ENCODE measurements at regions not wholly inside any gene's neighbourhood (a gene's known extent, or its start where the extent isn't known, plus 50 kb on each side); places are given as distances from the start of the nearest gene placed in this dataset.

DNA sequence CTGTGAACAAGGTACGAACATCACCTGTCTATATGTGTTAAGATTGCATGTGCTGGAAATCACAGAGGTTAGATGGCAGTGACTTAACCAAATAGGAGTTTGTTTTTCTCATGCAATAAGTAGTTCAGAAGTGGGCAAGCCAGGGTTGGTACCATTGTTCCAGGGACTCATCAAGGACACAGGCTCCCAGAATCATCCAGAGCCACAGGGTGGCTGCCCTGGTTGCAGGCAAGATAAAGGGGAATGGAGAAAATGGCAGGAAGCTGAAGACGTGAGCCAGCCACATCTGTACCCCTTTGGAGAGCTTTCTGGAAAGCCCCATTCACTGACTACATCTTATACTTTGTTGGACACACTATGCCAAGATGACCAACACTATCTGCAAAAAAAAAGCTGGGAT, 126.0 kb upstream of the IL12B start:
- TF ChIP-seq POLR2A (IDR thresholded peaks at IDR 0.05; ENCODE audit: low read length) (no peak), GATA1 (IDR thresholded peaks at IDR 0.05; ENCODE audit: low read depth, low read length) (no peak)
- DNase-seq, result no peak

DNA sequence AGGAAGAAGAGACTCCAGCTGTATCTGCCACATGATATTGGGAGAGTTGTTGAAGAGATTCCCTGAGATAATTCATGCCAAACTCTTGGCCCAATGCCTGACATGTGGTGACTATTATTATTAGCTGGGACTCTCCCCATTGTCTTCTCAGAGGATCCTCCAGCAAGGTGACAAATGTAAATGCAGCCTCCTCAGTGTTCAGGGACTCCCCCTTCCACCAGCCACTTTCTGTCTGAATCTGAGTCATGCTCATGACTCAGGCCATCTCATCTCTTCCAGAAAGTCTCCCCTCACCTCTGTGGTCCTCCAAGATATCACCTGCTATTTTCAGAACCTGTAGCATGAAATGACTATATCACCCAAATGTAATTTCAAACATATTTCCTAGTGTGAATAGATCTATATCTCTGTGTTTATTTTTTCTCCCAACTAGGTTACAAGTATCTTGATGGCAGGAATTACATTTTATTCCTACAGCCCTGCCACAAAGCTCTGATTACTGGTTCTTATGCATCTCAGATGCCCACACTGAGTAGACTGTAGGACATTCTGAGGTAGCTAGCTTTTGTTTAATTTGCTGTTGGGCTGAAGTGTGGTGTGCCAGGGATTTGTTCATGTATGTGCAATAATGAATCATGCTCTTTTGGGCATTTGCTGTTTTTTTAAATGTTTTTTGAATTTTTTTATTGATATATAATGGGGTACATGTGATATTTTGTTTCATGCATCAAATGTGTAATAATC, 126.6 kb upstream of the IL12B start:
- TF ChIP-seq GATA1 (IDR thresholded peaks at IDR 0.05; ENCODE audit: low read depth, low read length) (no peak), POLR2A (IDR thresholded peaks at IDR 0.05; ENCODE audit: low read length) (no peak)
- peak in 1 of 2 experiments; percentile 12 for DNase-seq

DNA sequence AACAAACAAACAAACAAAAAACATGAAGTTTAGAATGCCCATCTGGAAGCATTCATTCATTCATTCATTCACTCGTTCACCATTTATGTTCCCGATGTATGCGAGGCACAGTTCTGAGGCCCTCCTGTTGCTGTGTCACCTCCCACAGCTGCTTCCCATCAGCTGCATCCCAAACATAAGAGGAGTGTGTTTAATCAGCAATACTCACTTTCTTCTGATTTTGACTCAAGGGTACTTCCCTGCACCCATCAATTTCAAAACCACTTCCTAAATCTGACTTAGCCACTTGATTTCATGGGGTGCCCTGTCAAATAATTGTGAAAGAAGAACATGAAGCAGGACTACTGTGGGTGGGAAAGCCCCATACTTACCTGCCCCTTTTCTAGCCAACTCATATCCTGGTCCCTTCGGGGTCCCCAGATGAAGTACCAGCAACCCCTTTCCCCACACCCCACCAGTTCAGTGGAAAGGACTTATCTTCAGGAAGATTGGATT, 128.0 kb upstream of the IL12B start:
- no peak for TF ChIP-seq GATA1 (IDR thresholded peaks at IDR 0.05; ENCODE audit: low read depth, low read length)
- TF ChIP-seq POLR2A (IDR thresholded peaks at IDR 0.05; ENCODE audit: low read length), result no peak
- no peak for DNase-seq

DNA sequence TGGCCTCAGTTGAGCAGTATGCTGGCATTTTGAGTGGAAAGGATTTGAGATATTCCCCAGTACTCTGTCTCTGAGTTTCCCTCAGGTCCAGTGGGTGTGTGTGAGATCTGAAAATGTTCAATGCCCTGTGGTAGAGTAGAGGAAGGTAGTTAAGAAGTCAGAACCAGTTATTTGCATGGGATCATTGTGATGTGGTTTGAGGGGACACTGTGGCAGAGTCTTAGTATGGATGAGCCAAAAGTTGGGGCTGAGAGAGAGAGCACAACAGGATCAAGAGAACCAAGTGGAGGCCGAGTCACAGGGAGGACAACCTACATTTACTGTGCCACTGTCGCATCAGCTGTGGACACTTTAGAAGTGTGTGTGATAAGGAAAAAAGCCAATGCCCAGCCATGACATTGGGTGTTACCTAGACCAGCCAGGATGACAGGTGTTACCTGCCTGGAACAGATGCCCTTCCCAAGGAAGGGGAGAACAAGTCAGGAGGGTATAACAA, 128.9 kb upstream of the IL12B start:
- no peak for DNase-seq
- TF ChIP-seq GATA1 (IDR thresholded peaks at IDR 0.05; ENCODE audit: low read depth, low read length), result no peak
- no peak for TF ChIP-seq POLR2A (IDR thresholded peaks at IDR 0.05; ENCODE audit: low read length)

DNA sequence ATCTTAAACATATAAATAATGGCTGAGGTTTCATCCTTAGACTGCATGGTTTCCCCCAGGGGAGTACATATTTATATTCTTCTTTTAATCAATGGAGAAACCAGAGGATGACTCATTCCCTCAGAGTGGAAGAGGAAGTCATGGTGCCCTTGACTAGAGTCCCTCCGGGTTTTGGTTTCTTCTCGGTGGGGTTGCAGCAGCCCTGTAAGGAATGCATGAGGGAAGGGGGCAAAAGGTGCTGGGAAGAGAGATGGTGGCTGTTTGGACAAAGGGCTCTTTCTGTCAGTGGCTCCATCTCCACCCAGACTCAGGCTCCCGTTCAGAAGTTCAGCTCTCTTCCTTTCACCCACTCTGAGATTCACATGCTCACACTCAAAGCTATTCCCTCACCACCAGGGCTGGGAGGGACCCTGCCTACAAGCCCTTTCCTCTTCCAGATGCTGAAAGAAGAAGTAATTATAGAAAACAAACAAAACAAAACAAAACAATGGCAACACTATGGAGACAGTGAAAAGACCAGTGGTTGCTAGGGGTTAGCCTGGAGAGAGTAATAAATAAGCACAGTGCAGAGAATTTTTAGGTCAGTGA, 129.8 kb upstream of the IL12B start:
- no peak for DNase-seq

DNA sequence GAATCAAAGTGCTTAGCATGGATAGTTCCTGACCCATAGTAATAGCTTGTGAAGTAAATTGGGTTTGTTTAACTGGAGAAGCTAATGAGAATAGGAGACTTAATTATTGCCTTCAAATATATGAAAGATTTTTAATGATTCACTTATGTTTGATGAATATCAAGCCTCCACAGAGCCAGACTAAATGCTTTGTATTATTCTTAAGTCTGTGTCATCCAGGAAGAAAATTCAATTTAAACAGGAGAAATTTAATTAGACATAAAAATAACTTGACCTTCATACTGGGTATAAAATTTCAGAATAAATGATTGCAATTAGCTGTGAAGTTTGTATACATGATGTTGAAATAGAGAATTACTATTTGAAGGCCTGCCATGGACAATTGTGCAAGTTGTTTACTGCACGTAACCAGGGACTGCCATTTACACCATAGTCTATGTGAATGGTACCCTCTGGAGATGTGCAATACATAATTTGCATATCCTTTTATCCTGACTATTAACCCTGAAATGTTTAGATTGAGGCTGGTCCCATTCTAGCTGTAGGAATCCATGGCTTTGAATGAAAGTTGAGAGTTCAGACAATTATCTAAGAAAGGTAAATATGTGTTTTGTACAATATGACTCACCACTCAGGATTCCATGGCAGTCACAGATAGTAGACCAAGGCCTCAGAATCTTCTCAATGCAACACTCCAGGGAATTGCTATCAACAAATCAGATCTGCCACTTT, 133.5 kb upstream of the IL12B start:
- no peak for TF ChIP-seq GATA1 (IDR thresholded peaks at IDR 0.05; ENCODE audit: low read depth, low read length)
- no peak for TF ChIP-seq POLR2A (IDR thresholded peaks at IDR 0.05; ENCODE audit: low read length)
- no peak for DNase-seq

More for the DNA sequence above, 129.8 kb upstream of the IL12B start:
- TF ChIP-seq GATA1 (IDR thresholded peaks at IDR 0.05; ENCODE audit: low read depth, low read length), result no peak
- TF ChIP-seq POLR2A (IDR thresholded peaks at IDR 0.05; ENCODE audit: low read length), result no peak

DNA sequence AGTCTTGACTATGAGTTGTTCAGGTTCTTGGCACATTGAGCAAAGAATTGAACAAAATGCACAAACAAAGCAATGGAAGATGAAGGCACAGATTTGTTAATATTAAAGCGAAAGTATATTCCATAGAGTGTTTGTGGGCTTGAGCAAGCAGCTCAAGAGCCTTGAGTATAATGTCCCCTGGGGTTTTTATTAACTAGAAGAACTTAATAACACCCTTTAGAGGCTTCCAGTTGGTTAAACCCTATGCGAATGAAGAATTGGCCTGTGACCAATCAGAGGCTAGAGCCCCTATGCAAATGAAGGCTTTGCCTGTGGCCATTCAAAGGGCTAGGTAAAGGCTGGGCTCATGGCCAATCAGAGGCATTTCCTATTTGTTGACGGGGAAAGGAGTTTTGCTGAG, 135.3 kb upstream of the IL12B start:
- DNase-seq, result no peak
- TF ChIP-seq POLR2A (IDR thresholded peaks at IDR 0.05; ENCODE audit: low read length) (no peak), GATA1 (IDR thresholded peaks at IDR 0.05; ENCODE audit: low read depth, low read length) (no peak)

DNA sequence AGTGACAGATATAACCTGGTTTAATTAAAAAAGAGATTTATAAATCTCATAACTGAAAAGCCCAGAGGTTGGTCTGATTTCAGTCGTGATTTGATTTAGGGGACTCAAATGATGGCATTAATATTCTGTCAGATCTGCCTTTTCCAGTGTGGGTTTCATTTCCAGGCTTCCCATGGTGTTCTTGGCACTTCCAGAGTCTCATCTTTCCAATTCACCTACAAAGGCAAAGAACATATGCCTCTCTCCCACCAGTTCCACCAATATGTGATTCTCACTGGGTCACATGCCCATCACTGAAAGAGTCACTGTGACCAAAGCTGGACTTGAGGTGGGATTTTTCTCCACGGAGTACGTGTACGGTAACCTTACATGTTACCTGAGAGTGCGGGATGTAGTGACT, 137.4 kb upstream of the IL12B start:
- no peak for TF ChIP-seq POLR2A (IDR thresholded peaks at IDR 0.05; ENCODE audit: low read length)
- no peak for DNase-seq

DNA sequence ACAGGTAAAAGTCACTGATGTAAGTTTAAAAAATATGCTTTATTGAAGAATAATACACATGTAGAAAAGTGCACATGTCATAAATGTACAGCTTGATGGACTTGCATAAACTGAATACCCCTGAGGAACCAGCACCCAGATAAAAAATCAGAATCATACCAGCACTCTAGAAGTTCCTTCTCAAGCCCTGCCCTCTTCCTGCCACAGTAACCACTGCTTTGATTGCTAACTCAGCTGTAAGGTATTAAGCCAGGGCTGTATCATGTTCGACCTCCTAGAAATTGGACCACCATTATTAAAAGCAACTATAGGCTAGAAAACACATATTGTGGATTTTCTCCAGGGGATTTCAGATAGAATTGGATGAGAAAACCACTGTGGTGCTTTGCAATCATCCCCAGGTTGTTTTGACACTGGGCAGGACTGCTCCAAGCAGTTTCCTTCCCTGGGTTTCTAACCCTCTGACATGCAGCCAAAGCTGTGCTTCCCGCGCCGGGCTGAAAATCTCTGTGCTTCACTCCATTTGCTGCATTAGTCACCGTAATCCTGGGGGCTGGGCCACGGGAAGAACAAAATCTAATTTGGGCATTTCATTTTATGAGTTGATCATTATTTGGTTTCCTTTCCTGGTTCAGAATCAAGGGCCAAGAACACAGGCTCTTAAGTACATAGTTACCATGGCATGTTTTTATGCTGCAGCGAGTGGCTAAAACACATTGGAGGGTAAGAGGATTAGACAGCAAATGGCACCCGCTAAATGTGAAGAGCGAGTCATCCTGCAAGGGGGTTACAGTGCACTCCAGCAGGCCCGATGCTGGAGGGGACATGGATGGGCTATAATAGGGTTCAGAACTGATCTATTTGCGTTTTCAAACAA, 139.4 kb upstream of the IL12B start:
- TF ChIP-seq GATA1 (IDR thresholded peaks at IDR 0.05; ENCODE audit: low read depth, low read length), result no peak
- TF ChIP-seq POLR2A (IDR thresholded peaks at IDR 0.05; ENCODE audit: low read length), result no peak
- DNase-seq, result no peak

DNA sequence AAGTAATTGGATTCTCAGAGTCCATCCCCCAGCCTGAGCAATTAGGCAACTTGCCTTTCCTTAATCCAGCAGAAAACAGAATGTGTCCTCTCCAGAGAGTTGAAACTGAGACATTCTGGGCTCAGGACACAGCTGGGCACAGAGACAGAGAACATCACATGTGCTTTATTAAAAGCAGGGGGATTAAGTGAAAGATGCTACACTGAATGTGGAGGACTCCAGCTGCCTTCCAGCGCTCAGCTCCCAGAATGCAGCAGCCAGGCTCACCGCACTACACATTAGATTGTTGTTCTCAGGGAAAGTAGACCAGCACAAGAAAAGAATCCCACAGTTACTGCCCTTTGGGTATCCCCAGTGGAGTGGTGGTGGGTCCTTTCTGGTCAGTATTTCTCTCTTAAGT, 141.6 kb upstream of the IL12B start:
- DNase-seq, result no peak
- no peak for TF ChIP-seq POLR2A (IDR thresholded peaks at IDR 0.05; ENCODE audit: low read length)
- no peak for TF ChIP-seq GATA1 (IDR thresholded peaks at IDR 0.05; ENCODE audit: low read depth, low read length)

DNA sequence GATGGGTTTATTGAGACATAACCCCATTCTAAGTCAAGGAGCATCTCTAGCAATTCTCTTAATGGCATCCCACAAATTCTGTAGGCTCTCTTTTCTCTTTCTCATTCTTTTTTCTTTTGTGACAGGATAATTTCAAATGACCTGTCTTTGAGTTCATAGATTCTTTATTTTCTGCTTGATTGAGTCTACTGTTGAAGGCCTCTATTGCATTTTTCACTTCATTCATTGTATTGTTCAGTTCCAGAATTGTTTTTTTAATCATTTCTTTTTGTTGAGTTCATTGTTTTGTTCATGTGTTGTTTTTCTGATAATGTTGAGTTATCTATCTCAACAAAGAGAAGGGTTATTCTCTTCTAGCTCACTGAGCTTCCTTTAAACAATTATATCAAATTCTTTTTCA, 144.7 kb upstream of the IL12B start:
- no peak for DNase-seq
- TF ChIP-seq GATA1 (IDR thresholded peaks at IDR 0.05; ENCODE audit: low read depth, low read length) (no peak), POLR2A (IDR thresholded peaks at IDR 0.05; ENCODE audit: low read length) (no peak)

DNA sequence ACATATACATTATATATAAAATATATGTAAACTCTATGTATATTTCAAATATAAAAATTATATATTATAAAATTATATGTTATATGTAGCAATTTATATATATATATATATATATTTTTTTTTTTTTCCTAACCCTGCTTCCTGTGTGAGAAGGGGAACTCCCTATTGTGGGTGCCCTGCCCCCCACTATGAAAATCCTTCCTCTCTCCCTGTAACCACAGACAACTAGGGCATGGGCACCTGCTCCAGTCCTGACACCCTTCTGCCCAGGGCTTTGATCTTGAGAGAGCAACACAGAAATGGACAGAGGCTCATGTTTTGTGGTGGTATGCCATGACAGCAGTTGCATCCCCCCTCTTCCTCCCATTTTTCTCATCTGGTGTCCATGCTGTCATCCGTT, 148.7 kb upstream of the IL12B start:
- DNase-seq, result no peak
- no peak for TF ChIP-seq POLR2A (IDR thresholded peaks at IDR 0.05; ENCODE audit: low read length)
- TF ChIP-seq GATA1 (IDR thresholded peaks at IDR 0.05; ENCODE audit: low read depth, low read length), result no peak

DNA sequence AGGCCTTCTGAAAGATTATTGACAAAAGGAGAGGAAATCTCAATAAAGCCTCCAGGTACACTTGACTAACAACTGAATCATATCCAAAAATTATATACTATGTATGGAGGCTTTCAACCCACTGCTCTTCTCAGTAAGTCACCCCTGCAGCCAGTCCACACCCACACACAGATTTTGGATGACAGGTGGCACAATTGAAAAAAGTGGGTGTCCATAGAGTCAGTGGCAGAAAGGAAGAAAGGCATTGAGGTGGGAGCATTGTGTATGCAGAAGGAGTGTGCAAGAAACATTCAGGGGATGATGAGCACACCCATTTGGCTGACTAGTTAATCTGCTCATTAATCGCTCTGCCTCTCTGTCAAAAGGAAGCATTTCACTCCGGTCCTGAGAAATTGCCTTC, 150.6 kb upstream of the IL12B start:
- no peak for TF ChIP-seq GATA1 (IDR thresholded peaks at IDR 0.05; ENCODE audit: low read depth, low read length)
- TF ChIP-seq POLR2A (IDR thresholded peaks at IDR 0.05; ENCODE audit: low read length), result no peak
- DNase-seq, result no peak
